Left lung (tissue), 4 donors: ENCODE measurements at regions not wholly inside any gene's neighbourhood (a gene's known extent, or its start where the extent isn't known, plus 50 kb on each side); places are given as distances from the start of the nearest gene placed in this dataset.
A peak's percentile ranks its signal among the peaks of the same experiment; 100 is the strongest.

ENCODE experiments used
- ATAC-seq: fragments of 200-7000 bp; cut with Tn5 transposase; one replicate; pipeline ENCODE4 v1.9.1; 2020; ENCODE audit warnings: moderate library complexity
- DNase-seq, 4 donors: peaks; one replicate each; pipeline ENCODE4 v3.0.0-alpha.2; 2013 to 2020
- H3K27ac ChIP-seq, 2 donors: fragments of 200-600 bp; sonication (generic) in 1 of 2; one replicate each; pipeline versions ENCODE4 v1.5.0 to v1.8.0; 2020 to 2021
- H3K27me3 ChIP-seq, 2 donors: fragments of 200-600 bp; sonication (generic) in 1 of 2; one replicate each; pipeline versions ENCODE4 v1.5.0 to v1.8.0; 2020 to 2021
- H3K36me3 ChIP-seq, 2 donors: fragments of 200-600 bp; sonication (generic) in 1 of 2; one replicate each; pipeline versions ENCODE4 v1.5.0 to v1.8.0; 2020 to 2021
- H3K4me1 ChIP-seq, 2 donors: fragments of 200-600 bp; one replicate each; pipeline ENCODE4 v1.8.0; 2021
- H3K4me3 ChIP-seq, 2 donors: fragments of 200-600 bp; sonication (generic) in 1 of 2; one replicate each; pipeline versions ENCODE4 v1.5.0 to v1.8.0; 2020 to 2021; ENCODE audit warnings: mild to moderate bottlenecking in 1 of 2
- H3K9me3 ChIP-seq, 2 donors: fragments of 200-600 bp; sonication (generic) in 1 of 2; one replicate each; pipeline versions ENCODE4 v1.5.0 to v1.8.0; 2020 to 2021
- CTCF ChIP-seq, 2 donors: fragments of 200-600 bp; sonication (generic) in 1 of 2; IDR thresholded peaks; one replicate each; pipeline versions ENCODE4 v1.5.0 to v1.8.0; 2021; ENCODE audit warnings: antibody characterized with exemption in 2 of 2
- intact Hi-C, 2 donors: fragments of 100-400 bp; cut with DNase I; formaldehyde crosslinking; loops; one replicate each; pipeline versions ENCODE4 v1.11.2 to v1.14.2; 2022
- donor health status: DM: no; HTN: yes; CAD: no.
- donor health status: DM: no; HTN: no; CAD: no.

GRCh38 chr15:98397419-98397818 is 250.9 kb upstream of the IGF1R start:
- intact Hi-C loops, result no loop called here
- H3K36me3 ChIP-seq, result no peaks in the 10 kb centered on the region
- no peak for DNase-seq
- H3K27ac ChIP-seq, result no peak overlapping the region
- H3K9me3 ChIP-seq, result no peaks in the 10 kb centered on the region
- H3K4me3 ChIP-seq, result no peak overlapping the region
- H3K4me1 ChIP-seq, result no peaks in the 10 kb centered on the region
- peaks cover 0 to 5% of the 10 kb centered on the region in 2 donors for H3K27me3 ChIP-seq
- ATAC-seq, result no peak
- no peak for TF ChIP-seq CTCF (IDR thresholded peaks at IDR 0.05)

GRCh38 chr15:98398056-98398455 is 250.3 kb upstream of the IGF1R start:
- H3K36me3 ChIP-seq, result no peaks in the 10 kb centered on the region
- H3K27me3 ChIP-seq, result no peaks in the 10 kb centered on the region
- TF ChIP-seq CTCF (IDR thresholded peaks at IDR 0.05), result no peak
- H3K9me3 ChIP-seq, result no peaks in the 10 kb centered on the region
- no peak for DNase-seq
- no peak overlapping the region for H3K27ac ChIP-seq
- no peaks in the 10 kb centered on the region for H3K4me1 ChIP-seq
- intact Hi-C loops, result no loop called here
- no peak for ATAC-seq
- H3K4me3 ChIP-seq, result no peak overlapping the region

- no peaks in the 10 kb centered on the region for H3K36me3 ChIP-seq
Measured at GRCh38 chr15:98398886-98399285, 249.5 kb upstream of the IGF1R start.

GRCh38 chr15:98400120-98400519 is 248.2 kb upstream of the IGF1R start:
- H3K4me1 ChIP-seq, result no peaks in the 10 kb centered on the region
- no peak for TF ChIP-seq CTCF (IDR thresholded peaks at IDR 0.05)
- ATAC-seq (no peak), DNase-seq (no peak)
- no peaks in the 10 kb centered on the region for H3K36me3 ChIP-seq
- H3K4me3 ChIP-seq, result no peak overlapping the region
- H3K9me3 ChIP-seq, result no peaks in the 10 kb centered on the region
- intact Hi-C loops, result no loop called here
- H3K27ac ChIP-seq, result no peak overlapping the region
- H3K27me3 ChIP-seq, result no peaks in the 10 kb centered on the region

More at GRCh38 chr15:98398886-98399285, 249.5 kb upstream of the IGF1R start:
- Histone ChIP-seq H3K4me3 (no peak overlapping the region), H3K4me1 (no peaks in the 10 kb centered on the region), H3K27ac (no peak overlapping the region), H3K9me3 (no peaks in the 10 kb centered on the region), H3K27me3 (no peaks in the 10 kb centered on the region)
- DNase-seq, result no peak
- TF ChIP-seq CTCF (IDR thresholded peaks at IDR 0.05), result no peak
- no peak for ATAC-seq
- intact Hi-C loops, result no loop called here

- intact Hi-C loops, result no loop called here
- Histone ChIP-seq H3K4me1 (no peaks in the 10 kb centered on the region), H3K4me3 (no peak overlapping the region), H3K27ac (no peak overlapping the region), H3K27me3 (no peaks in the 10 kb centered on the region), H3K36me3 (no peaks in the 10 kb centered on the region), H3K9me3 (no peaks in the 10 kb centered on the region)
- ATAC-seq (peak; percentile 23), DNase-seq (no peak)
- no peak for TF ChIP-seq CTCF (IDR thresholded peaks at IDR 0.05)
Measured at GRCh38 chr15:98401029-98401428, 247.3 kb upstream of the IGF1R start.
